HL-60 (cell line): ENCODE measurements at regions not wholly inside any gene's neighbourhood (a gene's known extent, or its start where the extent isn't known, plus 50 kb on each side); places are given as distances from the start of the nearest gene placed in this dataset.

ENCODE experiments used
- GABPA ChIP-seq: IDR thresholded peaks from 2 replicates; pipeline ENCODE4 v1.6.1; 2012; ENCODE audit warnings: low read depth
- POLR2AphosphoS5 ChIP-seq: IDR thresholded peaks from 2 replicates; pipeline ENCODE4 v1.6.1; 2012; ENCODE audit warnings: low read depth
- REST ChIP-seq: IDR thresholded peaks from 2 replicates; pipeline ENCODE4 v1.6.1; 2012; ENCODE audit warnings: low read depth; ENCODE audit not compliant: insufficient replicate concordance
- SPI1 ChIP-seq: IDR thresholded peaks from 2 replicates; pipeline ENCODE4 v1.6.1; 2012; ENCODE audit warnings: low read depth, mild to moderate bottlenecking, borderline replicate concordance
- TF ChIP-seq, protein P1 (sequence below): IDR thresholded peaks from one replicate; pipeline ENCODE4 v1.5.1; 2011; ENCODE audit warnings: low read length, control low read depth, inconsistent platforms; ENCODE audit not compliant: insufficient read depth

- TF ChIP-seq REST, result no peak
- TF ChIP-seq, protein P1, sequence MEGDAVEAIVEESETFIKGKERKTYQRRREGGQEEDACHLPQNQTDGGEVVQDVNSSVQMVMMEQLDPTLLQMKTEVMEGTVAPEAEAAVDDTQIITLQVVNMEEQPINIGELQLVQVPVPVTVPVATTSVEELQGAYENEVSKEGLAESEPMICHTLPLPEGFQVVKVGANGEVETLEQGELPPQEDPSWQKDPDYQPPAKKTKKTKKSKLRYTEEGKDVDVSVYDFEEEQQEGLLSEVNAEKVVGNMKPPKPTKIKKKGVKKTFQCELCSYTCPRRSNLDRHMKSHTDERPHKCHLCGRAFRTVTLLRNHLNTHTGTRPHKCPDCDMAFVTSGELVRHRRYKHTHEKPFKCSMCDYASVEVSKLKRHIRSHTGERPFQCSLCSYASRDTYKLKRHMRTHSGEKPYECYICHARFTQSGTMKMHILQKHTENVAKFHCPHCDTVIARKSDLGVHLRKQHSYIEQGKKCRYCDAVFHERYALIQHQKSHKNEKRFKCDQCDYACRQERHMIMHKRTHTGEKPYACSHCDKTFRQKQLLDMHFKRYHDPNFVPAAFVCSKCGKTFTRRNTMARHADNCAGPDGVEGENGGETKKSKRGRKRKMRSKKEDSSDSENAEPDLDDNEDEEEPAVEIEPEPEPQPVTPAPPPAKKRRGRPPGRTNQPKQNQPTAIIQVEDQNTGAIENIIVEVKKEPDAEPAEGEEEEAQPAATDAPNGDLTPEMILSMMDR, result no peak
- no peak for TF ChIP-seq GABPA
- no peak for TF ChIP-seq POLR2AphosphoS5
- no peak for TF ChIP-seq SPI1
These were observed 166.8 kb upstream of the MAGI2 start for GRCh38 chr7:79620291-79620690.
